HG03354 (cell line): ENCODE measurements at regions not wholly inside any gene's neighbourhood (a gene's known extent, or its start where the extent isn't known, plus 50 kb on each side); places are given as distances from the start of the nearest gene placed in this dataset.
"Not testable (repeated sequence)": the region's sequence is repeated elsewhere in the genome, so short reads cannot be mapped to it uniquely, and the experiment has no call there.

Source experiments
- ATAC-seq: cut with Tn5 transposase; IDR thresholded peaks from one replicate; pipeline ENCODE4 v1.9.1; 2021; ENCODE audit warnings: mild to moderate bottlenecking; ENCODE audit not compliant: unreplicated experiment, poor library complexity, severe bottlenecking

- ATAC-seq = not testable (repeated sequence)
Measured at GRCh38 chr17:63231015-63231620, 215.0 kb downstream of the CYB561 start.

GRCh38 chr17:63232565-63233310 lies 213.4 kb downstream of the CYB561 start:
- no peak for ATAC-seq

- no peak for ATAC-seq
Measured at GRCh38 chr17:63240106-63240505, 206.0 kb downstream of the CYB561 start.

- no peak for ATAC-seq
Measured at GRCh38 chr17:63246344-63246743, 199.8 kb downstream of the CYB561 start.

GRCh38 chr17:63247706-63248105 lies 198.4 kb downstream of the CYB561 start:
- no peak for ATAC-seq

- no peak for ATAC-seq
Measured at GRCh38 chr17:63249256-63250004, 196.7 kb downstream of the CYB561 start.

- no peak for ATAC-seq
Measured at GRCh38 chr17:63250830-63251229, 195.3 kb downstream of the CYB561 start.

GRCh38 chr17:63258785-63259184 lies 187.3 kb downstream of the CYB561 start:
- ATAC-seq = no peak

GRCh38 chr17:63262751-63263476 lies 183.2 kb downstream of the CYB561 start:
- no peak for ATAC-seq

- ATAC-seq = no peak
Measured at GRCh38 chr17:63265526-63265925, 180.6 kb downstream of the CYB561 start.

- no peak for ATAC-seq
Measured at GRCh38 chr17:63267846-63268245, 178.3 kb downstream of the CYB561 start.

- no peak for ATAC-seq
Measured at GRCh38 chr17:63268827-63269226, 177.3 kb downstream of the CYB561 start.

GRCh38 chr17:63270610-63271009 lies 175.5 kb downstream of the CYB561 start:
- ATAC-seq = no peak

- no peak for ATAC-seq
Measured at GRCh38 chr17:63274146-63274545, 172.0 kb downstream of the CYB561 start.

GRCh38 chr17:63275318-63275970 lies 170.7 kb downstream of the CYB561 start:
- ATAC-seq = no peak

GRCh38 chr17:63275971-63276745 lies 169.9 kb downstream of the CYB561 start:
- no peak for ATAC-seq

- ATAC-seq = no peak
Measured at GRCh38 chr17:63276821-63277220, 169.3 kb downstream of the CYB561 start.

GRCh38 chr17:63277629-63278028 lies 168.5 kb downstream of the CYB561 start:
- ATAC-seq = no peak
